Testis (tissue), 2 donors: ENCODE measurements at regions not wholly inside any gene's neighbourhood (a gene's known extent, or its start where the extent isn't known, plus 50 kb on each side); places are given as distances from the start of the nearest gene placed in this dataset.

Experiments used
- CTCF ChIP-seq, 3 experiments: fragments of 450-650 bp in 2 of 3; fragments of 200-600 bp in 1 of 3; sonication (generic) in 1 of 3; IDR thresholded peaks; one replicate each; pipeline ENCODE4 v1.5.1; 2016 to 2019; ENCODE audit warnings: antibody characterized with exemption in 3 of 3, mild to moderate bottlenecking in 2 of 3, moderate library complexity in 1 of 3
- POLR2A ChIP-seq: fragments of 450-650 bp; IDR thresholded peaks from one replicate; pipeline ENCODE4 v1.6.1; 2017; ENCODE audit warnings: antibody characterized with exemption, mild to moderate bottlenecking, moderate library complexity

DNA sequence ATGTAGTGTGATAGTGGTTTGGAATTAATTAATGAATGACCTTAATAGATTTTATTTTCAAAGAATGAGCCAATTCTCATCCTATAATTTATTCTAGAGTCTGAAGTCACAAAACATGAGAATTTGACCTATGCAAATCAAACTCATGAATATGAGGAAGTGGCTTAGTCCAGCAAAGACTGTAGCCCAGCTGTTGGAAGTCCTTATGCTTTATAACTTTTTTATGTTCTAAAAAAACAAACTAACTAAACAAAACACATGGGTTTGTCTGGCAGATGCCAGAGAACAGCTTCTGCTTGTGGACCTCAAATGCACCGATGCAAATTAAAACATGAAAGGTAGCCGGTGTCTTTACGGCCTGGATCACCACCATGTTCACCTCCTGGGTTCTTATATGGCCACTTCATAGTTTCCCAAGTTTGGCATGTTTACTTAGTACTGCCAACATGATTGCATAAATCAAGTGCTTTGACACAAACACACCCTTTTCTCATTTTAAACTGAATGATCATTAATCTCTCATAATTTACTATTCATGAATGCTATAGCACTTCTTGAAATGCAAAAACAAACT lies 277.4 kb downstream of the PAPSS1 start:
- no peak for TF ChIP-seq CTCF (IDR thresholded peaks at IDR 0.05)
- no peak for TF ChIP-seq POLR2A
